SU-DHL-6 (cell line): ENCODE measurements at regions not wholly inside any gene's neighbourhood (a gene's known extent, or its start where the extent isn't known, plus 50 kb on each side); places are given as distances from the start of the nearest gene placed in this dataset.

Source experiments
- H2AFZ ChIP-seq: fragments of 200-600 bp; sonication (generic); 2 replicates; pipeline ENCODE4 v1.6.1; 2014; ENCODE audit warnings: low read depth, mild to moderate bottlenecking, moderate library complexity, mixed read lengths, antibody characterized with exemption, low read length; ENCODE audit not compliant: severe bottlenecking
- H3F3A ChIP-seq: fragments of 200-600 bp; shearing (Covaris generic); 2 replicates; pipeline ENCODE4 v1.6.0; 2016; ENCODE audit warnings: antibody characterized with exemption, mild to moderate bottlenecking; ENCODE audit not compliant: insufficient read depth
- H3K27ac ChIP-seq: fragments of 200-600 bp; sonication (generic); 2 replicates; pipeline ENCODE4 v1.5.1; 2016; ENCODE audit warnings: low read depth, mild to moderate bottlenecking, low read length, moderate library complexity, mixed read lengths
- H3K27me3 ChIP-seq: fragments of 200-600 bp; sonication (generic), shearing (Covaris generic); 2 replicates; pipeline ENCODE4 v1.6.0; 2014; ENCODE audit warnings: mild to moderate bottlenecking, low read length
- H3K36me3 ChIP-seq: fragments of 200-600 bp; sonication (generic); 2 replicates; pipeline ENCODE4 v1.6.1; 2014; ENCODE audit warnings: mild to moderate bottlenecking, low read length, mixed read lengths
- H3K4me2 ChIP-seq: fragments of 300-600, 200-600 bp; shearing (Covaris generic), sonication (generic); 2 replicates; pipeline ENCODE4 v1.6.0; 2014; ENCODE audit warnings: low read length, low read depth, mild to moderate bottlenecking; ENCODE audit not compliant: poor library complexity, severe bottlenecking
- H3K4me3 ChIP-seq: fragments of 200-600 bp; sonication (generic); 2 replicates; pipeline ENCODE4 v1.5.1; 2014; ENCODE audit warnings: antibody characterized with exemption, low read length, mild to moderate bottlenecking, mixed read lengths; ENCODE audit not compliant: insufficient read depth, poor library complexity, severe bottlenecking
- H3K79me2 ChIP-seq: fragments of 200-600 bp; sonication (generic); 2 replicates; pipeline ENCODE4 v1.6.1; 2014; ENCODE audit warnings: mild to moderate bottlenecking, low read length, moderate library complexity; ENCODE audit not compliant: insufficient read depth
- H3K9ac ChIP-seq: fragments of 200-600 bp; sonication (generic); 2 replicates; pipeline ENCODE4 v1.7.0; 2014; ENCODE audit warnings: mild to moderate bottlenecking, low read length
- H3K9me2 ChIP-seq: fragments of 200-600 bp; sonication (generic); replicated peaks from 2 replicates; pipeline ENCODE4 v1.6.1; 2014; ENCODE audit warnings: low read length; ENCODE audit not compliant: insufficient read depth
- H3K9me3 ChIP-seq: fragments of 200-600 bp; sonication (generic); 2 replicates; pipeline ENCODE4 v1.6.1; 2014; ENCODE audit warnings: low read length, mixed read lengths; ENCODE audit not compliant: insufficient read depth
- H4K20me1 ChIP-seq: fragments of 200-600 bp; sonication (generic); 2 replicates; pipeline ENCODE4 v1.6.1; 2014; ENCODE audit warnings: low read depth, mild to moderate bottlenecking, antibody characterized with exemption, low read length, moderate library complexity, mixed read lengths
- CTCF ChIP-seq: fragments of 200-600 bp; sonication (generic); IDR thresholded peaks from one replicate; pipeline ENCODE4 v1.5.1; 2017; ENCODE audit warnings: antibody characterized with exemption, mild to moderate bottlenecking, low read length, moderate library complexity; ENCODE audit not compliant: insufficient read depth, poor library complexity, severe bottlenecking
- EZH2phosphoT487 ChIP-seq: fragments of 200-600 bp; sonication (generic), shearing (Covaris generic); conservative IDR thresholded peaks from 2 replicates; pipeline ENCODE4 v1.6.1; 2018; ENCODE audit warnings: mild to moderate bottlenecking, antibody characterized with exemption, low read length, moderate library complexity, mixed read lengths

DNA sequence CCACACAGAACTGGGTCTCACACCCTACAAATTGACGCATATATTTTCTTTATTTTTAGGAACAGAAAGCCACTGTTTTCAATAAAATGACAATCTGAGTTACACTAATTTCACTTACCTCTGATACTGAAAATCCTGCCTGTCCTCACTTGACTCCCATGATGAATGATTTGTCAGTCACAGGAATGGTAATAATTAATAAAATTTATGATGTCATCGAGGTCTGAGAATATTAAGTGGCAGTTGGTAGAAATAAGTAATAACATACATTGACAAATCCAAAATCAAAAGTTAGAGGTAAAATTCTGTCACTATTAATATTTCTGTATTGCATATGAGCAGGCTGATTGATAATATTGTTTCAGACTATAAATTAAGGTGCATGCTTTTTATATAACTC, 418.7 kb upstream of the RGS18 start:
- Histone ChIP-seq H3K4me2 (no peak overlapping the region), H2AFZ (no peak overlapping the region), H3K27me3 (no peaks in the 10 kb centered on the region)

DNA sequence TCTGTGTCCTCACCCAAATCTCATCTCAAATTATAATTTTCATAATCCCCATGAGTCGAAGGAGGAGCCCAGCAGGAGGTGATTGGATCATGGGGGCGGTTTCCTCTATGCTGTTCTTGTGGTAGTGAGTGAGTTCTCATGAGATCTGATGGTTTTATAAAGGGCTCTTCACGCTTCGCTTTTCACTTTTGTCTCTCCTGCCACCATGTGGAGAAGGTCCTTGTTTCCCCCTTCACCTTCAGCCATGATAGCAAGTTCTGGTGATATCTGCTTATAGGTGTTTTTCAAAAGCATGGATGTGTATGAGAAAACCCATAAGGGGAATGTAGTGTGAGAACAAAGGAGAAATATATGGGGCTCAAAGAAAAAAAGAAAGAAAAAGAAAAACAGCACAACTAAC, 405.9 kb upstream of the RGS18 start:
- TF ChIP-seq EZH2phosphoT487 (no peak), CTCF (no peak)
- Histone ChIP-seq H3K9ac (no peak overlapping the region), H4K20me1 (no peaks in the 10 kb centered on the region), H3K27me3 (no peaks in the 10 kb centered on the region), H2AFZ (no peak overlapping the region), H3K79me2 (no peaks in the 10 kb centered on the region), H3F3A (no peaks in the 10 kb centered on the region; the same call in 1 of the 2 replicates), H3K27ac (no peak overlapping the region), H3K9me2 (no peaks in the 10 kb centered on the region), H3K4me3 (no peak overlapping the region), H3K4me2 (no peak overlapping the region), H3K9me3 (no peaks in the 10 kb centered on the region), H3K36me3 (no peaks in the 10 kb centered on the region)

More for the DNA sequence above, 418.7 kb upstream of the RGS18 start:
- Histone ChIP-seq H3K9ac (no peak overlapping the region), H4K20me1 (no peaks in the 10 kb centered on the region), H3K4me3 (no peak overlapping the region), H3K36me3 (no peaks in the 10 kb centered on the region), H3F3A (no peaks in the 10 kb centered on the region), H3K79me2 (no peaks in the 10 kb centered on the region), H3K9me3 (no peaks in the 10 kb centered on the region), H3K27ac (no peak overlapping the region), H3K9me2 (no peaks in the 10 kb centered on the region)
- no peak for TF ChIP-seq EZH2phosphoT487
- no peak for TF ChIP-seq CTCF

DNA sequence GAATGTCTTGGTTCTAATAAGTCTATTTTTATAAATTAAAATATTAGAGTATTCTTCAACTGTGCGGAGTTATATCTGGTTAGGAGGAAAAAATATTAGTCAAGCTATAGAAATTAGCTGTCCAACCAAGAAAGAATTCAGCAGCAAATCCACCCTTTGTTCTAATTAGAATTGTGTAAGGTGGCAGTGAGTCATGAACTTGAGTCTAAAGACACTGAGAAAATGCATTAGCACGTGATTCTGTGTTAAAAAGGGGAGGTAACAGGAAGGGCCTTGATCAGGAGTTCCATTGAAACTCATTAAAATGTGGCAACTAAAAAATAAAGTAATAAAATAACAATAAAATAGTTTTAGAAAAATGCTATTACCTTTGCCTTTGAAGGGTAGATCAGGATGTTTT, 398.2 kb upstream of the RGS18 start:
- Histone ChIP-seq H3K79me2 (no peaks in the 10 kb centered on the region), H3K4me2 (no peak overlapping the region), H3K9me2 (no peaks in the 10 kb centered on the region), H3K9me3 (no peaks in the 10 kb centered on the region), H3K27me3 (no peaks in the 10 kb centered on the region), H4K20me1 (no peaks in the 10 kb centered on the region), H3K27ac (no peak overlapping the region), H3F3A (no peaks in the 10 kb centered on the region), H3K36me3 (no peaks in the 10 kb centered on the region; the same call in 1 of the 2 replicates), H3K9ac (no peak overlapping the region), H2AFZ (no peak overlapping the region), H3K4me3 (no peak overlapping the region)
- TF ChIP-seq CTCF: no peak

GRCh38 chr1:191788551-191788950, 369.7 kb upstream of the RGS18 start:
- no peaks in the 10 kb centered on the region for H4K20me1 ChIP-seq
- no peaks in the 10 kb centered on the region for H3K9me3 ChIP-seq
- H2AFZ ChIP-seq: no peak overlapping the region
- no peak overlapping the region for H3K4me2 ChIP-seq
- H3K9me2 ChIP-seq: no peaks in the 10 kb centered on the region
- no peaks in the 10 kb centered on the region for H3K27me3 ChIP-seq
- H3K9ac ChIP-seq: no peak overlapping the region
- no peaks in the 10 kb centered on the region for H3K79me2 ChIP-seq
- no peaks in the 10 kb centered on the region for H3K36me3 ChIP-seq
- H3F3A ChIP-seq: no peaks in the 10 kb centered on the region
- H3K27ac ChIP-seq: no peak overlapping the region
- no peak overlapping the region for H3K4me3 ChIP-seq
- no peak for TF ChIP-seq EZH2phosphoT487
- no peak for TF ChIP-seq CTCF
